Thyroid gland (tissue), 4 donors: ENCODE measurements at regions not wholly inside any gene's neighbourhood (a gene's known extent, or its start where the extent isn't known, plus 50 kb on each side); places are given as distances from the start of the nearest gene placed in this dataset.

Experiments
- CTCF ChIP-seq, 6 experiments: fragments of 200-600 bp in 3 of 6; fragments of 450-650 bp in 3 of 6; sonication (generic) in 3 of 6; IDR thresholded peaks; one replicate each; pipeline ENCODE4 v1.5.1; 2016 to 2019; ENCODE audit warnings: antibody characterized with exemption in 6 of 6, mild to moderate bottlenecking in 2 of 6, inconsistent platforms in 1 of 6, moderate library complexity in 1 of 6
- POLR2A ChIP-seq, 2 donors: fragments of 450-650 bp; IDR thresholded peaks; one replicate each; pipeline ENCODE4 v1.6.1; 2017; ENCODE audit warnings: antibody characterized with exemption in 2 of 2, mild to moderate bottlenecking in 2 of 2, moderate library complexity in 1 of 2

- TF ChIP-seq CTCF (IDR thresholded peaks at IDR 0.05): no peak
- TF ChIP-seq POLR2A (IDR thresholded peaks at IDR 0.05): no peak
These were observed 241.4 kb upstream of the RPS23 start for GRCh38 chr5:82519558-82519957.
